ENCODE measurements at regions not wholly inside any gene's neighbourhood (a gene's known extent, or its start where the extent isn't known, plus 50 kb on each side); places are given as distances from the start of the nearest gene placed in this dataset.

- DNase-seq = peak; percentile 42
Observed at GRCh38 chr6:91669154-91669870, 1082.4 kb upstream of the MAP3K7 start.

- DNase-seq = no peak
Observed at GRCh38 chr6:91667596-91667995, 1080.7 kb upstream of the MAP3K7 start.

GRCh38 chr6:91664327-91664959 is 1077.6 kb upstream of the MAP3K7 start:
- DNase-seq = no peak

GRCh38 chr6:91660893-91661292 is 1074.0 kb upstream of the MAP3K7 start:
- DNase-seq = no peak

GRCh38 chr6:91659891-91660290 is 1073.0 kb upstream of the MAP3K7 start:
- peak; percentile 67 for DNase-seq

- no peak for DNase-seq
Observed at GRCh38 chr6:91654793-91655192, 1067.9 kb upstream of the MAP3K7 start.

- DNase-seq = no peak
Observed at GRCh38 chr6:91654357-91654756, 1067.5 kb upstream of the MAP3K7 start.

GRCh38 chr6:91653895-91654294 is 1067.0 kb upstream of the MAP3K7 start:
- peak; percentile 24 for DNase-seq

- peak; percentile 41 for DNase-seq
Observed at GRCh38 chr6:91653076-91653723, 1066.3 kb upstream of the MAP3K7 start.

- no peak for DNase-seq
Observed at GRCh38 chr6:91646649-91647048, 1059.8 kb upstream of the MAP3K7 start.

- DNase-seq = no peak
Observed at GRCh38 chr6:91645811-91646210, 1058.9 kb upstream of the MAP3K7 start.

- DNase-seq = no peak
Observed at GRCh38 chr6:91637217-91637616, 1050.3 kb upstream of the MAP3K7 start.

- no peak for DNase-seq
Observed at GRCh38 chr6:91634791-91635190, 1047.9 kb upstream of the MAP3K7 start.

GRCh38 chr6:91633374-91634111 is 1046.7 kb upstream of the MAP3K7 start:
- DNase-seq = peak; percentile 28

GRCh38 chr6:91632308-91632707 is 1045.4 kb upstream of the MAP3K7 start:
- DNase-seq = no peak

- DNase-seq = no peak
Observed at GRCh38 chr6:91631227-91631626, 1044.4 kb upstream of the MAP3K7 start.

- DNase-seq = no peak
Observed at GRCh38 chr6:91626911-91627310, 1040.0 kb upstream of the MAP3K7 start.

GRCh38 chr6:91613481-91613880 is 1026.6 kb upstream of the MAP3K7 start:
- DNase-seq = no peak

- no peak for DNase-seq
Observed at GRCh38 chr6:91611190-91611589, 1024.3 kb upstream of the MAP3K7 start.

- DNase-seq = no peak
Observed at GRCh38 chr6:91608428-91608827, 1021.6 kb upstream of the MAP3K7 start.

GRCh38 chr6:91606148-91606901 is 1019.5 kb upstream of the MAP3K7 start:
- DNase-seq = no peak

GRCh38 chr6:91600561-91600960 is 1013.7 kb upstream of the MAP3K7 start:
- no peak for DNase-seq

GRCh38 chr6:91590191-91590590 is 1003.3 kb upstream of the MAP3K7 start:
- DNase-seq = no peak

All from NCI-H446 treated with DMSO at 0.1 percent for 48 hours (cell line).